ENCODE measurements at regions not wholly inside any gene's neighbourhood (a gene's known extent, or its start where the extent isn't known, plus 50 kb on each side); places are given as distances from the start of the nearest gene placed in this dataset.

DNA sequence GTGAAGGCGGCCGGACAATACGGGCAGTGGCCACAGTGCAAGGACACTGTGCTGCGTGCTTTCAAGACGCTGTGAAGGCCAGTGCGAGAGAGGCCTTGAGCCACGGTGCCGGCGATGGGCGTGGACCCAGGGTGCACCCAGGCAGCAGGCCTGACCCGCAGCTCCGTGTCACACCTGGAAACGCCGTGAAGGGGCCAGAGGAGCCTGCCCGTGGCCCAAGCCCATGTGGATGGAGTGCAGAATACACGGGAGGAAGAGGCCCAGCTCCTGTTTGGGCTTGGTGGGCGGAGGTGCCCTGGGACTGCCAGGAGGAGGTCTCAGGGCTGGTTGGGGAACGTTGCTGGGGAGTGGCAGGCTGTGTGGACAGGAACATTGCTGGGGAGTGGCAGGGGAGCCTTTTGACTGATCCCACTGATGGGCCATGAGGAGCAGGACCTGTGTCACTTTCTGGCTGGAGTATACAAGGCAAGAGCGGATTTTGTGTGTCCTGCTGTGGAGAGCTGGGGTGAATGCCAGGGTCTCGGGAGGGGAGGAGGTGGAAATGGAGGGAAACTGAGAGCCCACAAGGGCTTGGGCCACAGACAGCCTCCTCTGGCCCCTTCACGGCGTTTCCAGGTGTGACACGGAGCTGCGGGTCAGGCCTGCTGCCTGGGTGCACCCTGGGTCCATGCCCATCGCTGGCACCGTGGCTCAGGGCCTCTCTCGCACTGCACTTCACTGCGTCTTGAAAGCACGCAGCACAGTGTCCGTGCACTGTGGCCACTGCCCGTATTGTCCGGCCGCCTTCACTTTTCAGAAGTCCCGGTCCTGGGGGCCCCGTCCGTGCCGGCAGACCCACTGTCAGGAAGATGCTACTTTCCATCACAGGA is 925.4 kb downstream of the BRD1 start:
- no peak for DNase-seq (ENCODE audit: low spot score)

DNA sequence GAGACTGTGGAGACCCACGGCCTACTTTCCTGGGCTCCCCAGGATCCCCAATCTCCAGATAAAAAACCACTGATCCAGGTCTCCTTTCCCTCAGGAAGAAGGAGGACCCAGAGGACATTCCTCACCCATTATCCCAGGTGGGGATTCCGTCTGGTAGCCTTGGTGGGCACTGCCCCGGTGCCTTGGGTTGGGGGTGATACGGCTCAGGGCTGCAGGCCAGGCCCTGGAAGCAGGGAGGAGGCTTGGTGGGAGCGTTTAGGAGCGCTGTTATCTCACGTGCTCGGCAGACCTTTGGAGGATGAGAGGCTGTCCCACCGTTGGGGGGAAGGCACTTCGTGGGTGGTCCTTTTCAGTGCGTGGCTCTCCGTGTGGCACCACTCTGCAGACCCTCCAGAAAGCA is 926.3 kb downstream of the BRD1 start:
- no peak for DNase-seq (ENCODE audit: low spot score)

DNA sequence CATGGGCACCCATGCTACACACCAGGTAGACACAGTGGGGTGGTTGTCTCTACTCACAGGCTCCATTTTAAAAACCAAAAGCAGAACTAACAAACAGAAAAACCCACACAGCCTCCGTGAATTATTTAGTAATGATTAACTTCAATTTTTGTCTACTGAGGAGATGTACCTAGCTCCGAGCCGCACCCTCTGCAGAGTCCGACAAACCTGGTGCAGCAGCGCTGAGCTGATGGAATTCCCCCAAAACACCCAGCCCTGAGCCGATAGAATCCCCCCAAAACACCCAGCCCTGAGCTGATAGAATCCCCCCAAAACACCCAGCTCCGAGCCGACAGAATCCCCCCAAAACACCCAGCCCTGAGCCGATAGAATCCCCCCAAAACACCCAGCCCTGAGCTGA is 927.0 kb downstream of the BRD1 start:
- no peak for DNase-seq (ENCODE audit: low spot score)

DNA sequence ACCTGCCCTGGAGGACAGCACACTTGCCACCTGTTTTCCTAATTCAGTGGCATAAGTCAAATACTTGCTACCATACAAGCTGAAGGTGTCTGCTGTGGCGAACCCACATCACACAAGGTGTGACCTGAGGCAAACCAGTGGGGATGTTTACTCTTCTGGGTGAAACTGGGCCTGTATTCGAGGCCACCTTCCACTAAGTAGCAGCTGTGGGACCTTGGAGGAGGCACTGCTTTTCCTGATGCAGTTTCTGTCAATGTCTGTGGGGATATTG is 927.4 kb downstream of the BRD1 start:
- DNase-seq (ENCODE audit: low spot score): no peak

DNA sequence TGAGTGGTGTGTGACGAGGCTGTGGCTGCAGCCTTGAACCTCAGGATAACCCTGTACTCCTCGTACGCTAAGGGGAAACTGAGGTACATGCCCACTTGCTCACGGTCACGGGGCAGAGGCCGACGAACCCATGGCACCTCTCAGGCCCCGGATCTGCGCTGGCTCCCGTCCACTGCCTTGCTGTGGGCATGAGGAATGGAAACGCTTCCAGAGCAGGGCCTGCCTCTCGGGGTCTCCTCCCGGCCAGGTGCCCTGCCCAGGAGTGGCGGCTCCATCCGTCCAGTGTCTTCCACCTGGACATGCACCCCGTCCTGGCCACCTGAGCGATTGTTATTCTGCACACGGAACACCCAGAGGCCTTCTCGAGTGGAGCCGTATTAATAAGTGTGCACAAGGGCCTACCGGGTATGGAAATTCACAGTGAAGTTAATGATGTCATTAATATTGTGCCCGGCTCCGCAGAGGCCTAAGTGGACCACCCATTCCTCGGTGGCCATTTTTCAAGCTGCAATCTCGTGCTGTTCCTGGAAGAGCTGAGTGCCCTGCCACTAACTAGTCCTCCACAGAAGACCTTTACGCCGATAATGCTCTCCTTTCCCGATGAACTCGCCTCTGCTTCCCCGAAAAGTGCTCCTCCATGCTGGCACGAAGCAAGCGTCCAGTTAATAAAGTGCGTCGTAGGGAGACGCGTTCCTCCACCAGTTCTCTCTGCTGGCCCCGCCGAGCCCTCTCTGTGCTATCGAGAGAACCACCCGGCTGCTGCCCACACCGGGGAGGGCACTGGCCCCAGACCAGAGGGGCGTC is 927.9 kb downstream of the BRD1 start:
- DNase-seq (ENCODE audit: low spot score): no peak

DNA sequence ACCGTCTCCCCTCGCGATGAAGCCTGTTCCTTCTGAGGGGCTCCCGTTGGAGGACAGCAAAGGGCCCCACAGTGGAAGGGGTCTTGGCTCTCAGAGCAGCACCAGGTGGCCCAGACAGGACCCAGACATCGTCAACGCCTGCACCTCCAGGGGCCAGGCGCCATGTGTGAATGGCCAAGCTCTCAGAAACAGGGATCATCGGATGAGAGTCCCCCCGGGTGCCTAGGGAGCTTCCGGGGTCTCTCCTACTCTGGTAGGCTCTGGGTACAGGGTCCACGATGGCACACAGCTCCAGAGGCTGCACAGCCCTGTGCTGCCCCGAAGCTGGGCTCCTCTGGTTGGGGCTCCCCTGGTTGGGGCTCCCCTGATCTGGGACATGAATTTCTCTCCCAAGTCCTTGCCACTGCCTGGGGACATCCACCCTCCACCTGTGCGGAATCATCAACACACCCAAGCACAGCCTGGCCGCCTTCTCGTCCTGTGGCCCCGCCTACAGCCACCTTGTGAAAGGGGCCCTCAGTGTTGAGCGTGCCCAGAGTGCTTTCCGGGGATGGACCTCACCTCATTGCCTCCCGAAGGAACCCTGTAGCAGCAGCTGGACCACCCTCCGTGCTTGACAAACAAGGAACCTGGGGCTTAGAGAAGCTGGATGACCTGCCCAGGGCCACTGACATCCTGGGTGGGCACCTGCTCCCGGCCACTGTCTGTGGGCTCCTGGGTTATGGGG is 929.0 kb downstream of the BRD1 start:
- no peak for DNase-seq (ENCODE audit: low spot score)

DNA sequence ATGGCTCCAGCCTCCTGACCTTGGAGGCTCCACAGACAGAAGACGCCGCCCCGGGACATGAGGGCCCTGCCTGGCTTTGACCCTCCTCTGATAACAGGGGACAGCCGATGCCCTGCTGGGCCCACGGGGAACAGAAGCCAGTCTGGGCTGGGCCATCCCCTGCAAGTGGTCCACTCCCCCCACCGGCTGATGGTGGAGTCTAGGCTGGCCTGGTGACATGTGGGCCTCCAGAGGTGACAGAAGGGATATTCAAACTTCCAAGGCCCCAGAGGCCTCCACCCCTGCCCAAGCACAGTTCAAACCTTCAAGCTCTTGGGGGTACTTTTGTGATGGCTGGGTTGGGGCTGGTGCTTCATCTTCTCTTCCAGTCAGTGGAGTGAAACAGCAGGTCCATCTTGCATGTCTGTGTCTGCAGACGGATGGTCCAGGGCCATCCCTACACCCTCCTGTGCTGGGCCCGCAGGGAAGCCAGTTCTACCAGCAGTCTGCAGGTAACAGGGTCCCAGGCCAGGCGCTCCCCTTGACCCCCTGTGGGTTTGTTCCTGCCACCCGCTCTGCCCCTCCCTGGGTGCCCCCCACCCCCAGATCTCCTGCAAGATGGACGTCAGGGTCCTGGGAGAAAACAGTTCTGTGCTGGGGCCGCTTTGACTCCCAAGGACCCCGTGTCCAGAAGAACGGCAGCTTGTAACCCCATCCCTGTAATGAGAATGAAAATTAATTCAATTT is 929.9 kb downstream of the BRD1 start:
- no peak for DNase-seq (ENCODE audit: low spot score)

DNA sequence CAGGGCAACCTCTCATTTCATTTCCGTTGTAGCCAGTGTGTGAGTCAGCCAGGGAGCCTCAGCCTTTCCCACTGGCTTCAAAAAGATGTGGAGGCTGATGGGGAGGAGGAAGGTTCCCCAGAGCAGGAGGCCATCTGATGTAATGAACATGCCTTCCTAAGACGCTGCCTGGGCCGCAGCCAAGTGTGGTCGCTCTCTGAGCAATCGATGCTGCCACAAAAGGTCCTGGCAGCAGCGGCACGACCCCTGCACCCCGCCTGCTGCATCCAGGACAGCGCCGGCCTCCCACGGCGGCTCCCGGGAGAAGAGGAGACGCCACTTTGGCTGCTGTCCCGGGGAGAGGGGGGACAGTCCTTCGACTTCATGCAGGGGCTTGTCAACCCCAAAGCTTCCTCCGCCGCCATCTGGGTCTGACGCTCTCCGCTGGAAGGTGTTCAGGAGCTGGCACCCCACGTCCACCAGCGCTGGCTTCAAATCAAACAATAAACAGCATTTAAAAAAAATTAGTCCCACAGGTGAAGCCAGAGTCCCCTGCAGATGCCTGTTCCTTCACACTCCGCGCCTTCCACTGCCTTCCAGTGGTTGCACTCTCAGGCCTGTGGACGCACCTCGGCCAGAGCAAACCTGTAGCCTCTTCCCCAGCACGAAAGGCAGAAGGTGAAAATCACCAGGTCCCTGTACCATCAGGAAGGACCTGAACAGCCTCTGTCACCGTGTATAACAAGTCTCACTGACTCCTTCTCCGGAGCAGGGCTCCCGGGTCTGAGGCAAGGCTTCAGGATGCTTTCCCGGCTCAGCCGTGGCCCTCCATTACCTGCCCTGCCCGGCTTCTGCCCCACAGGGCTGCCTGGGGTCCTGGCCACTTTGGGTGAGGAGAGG is 930.7 kb downstream of the BRD1 start:
- DNase-seq (ENCODE audit: low spot score): no peak

DNA sequence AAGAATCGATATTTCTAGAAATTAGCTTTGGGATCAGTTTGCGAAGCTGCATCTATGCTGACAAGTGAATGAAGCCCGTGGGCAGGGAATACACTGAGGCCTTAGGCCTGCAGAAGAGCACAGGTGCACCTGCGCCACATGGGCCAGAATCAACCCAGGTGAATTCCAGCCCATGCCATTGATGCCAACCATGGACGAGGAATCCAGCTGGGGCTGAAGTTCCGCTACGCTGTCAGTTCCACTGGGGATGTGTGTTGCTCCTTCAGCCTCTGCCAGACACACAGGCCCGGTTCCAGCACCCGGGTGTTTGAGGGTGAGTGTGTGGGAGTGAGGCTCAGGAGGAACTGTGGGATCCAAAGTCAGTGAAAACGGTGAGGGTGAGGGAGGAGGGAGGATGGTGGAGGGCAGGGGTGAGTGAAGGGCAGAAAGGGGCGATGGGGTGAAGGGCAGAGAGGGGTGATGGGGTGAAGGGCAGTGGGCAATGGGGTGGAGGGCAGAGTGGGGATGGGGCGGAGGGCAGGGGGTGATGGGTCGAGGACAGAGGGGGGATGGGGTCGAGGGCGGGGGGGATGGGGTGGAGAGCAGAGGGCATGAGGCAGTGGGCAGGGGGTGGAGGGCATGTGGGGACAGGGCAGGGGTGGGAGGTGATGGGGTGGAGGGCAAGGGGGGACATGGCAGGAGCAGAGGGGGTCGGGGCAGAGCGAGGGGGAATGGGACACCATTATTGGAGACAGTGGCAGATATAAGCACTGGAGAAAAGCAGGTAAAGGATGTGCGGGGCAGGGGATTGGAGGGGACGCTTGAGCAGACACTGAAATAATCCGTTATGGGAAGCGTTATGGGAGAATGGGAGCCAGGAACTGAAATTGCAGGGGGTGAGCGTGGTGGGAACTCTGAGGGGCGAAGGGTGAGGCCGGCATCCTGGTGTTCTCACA is 931.6 kb downstream of the BRD1 start:
- DNase-seq (ENCODE audit: low spot score): no peak

DNA sequence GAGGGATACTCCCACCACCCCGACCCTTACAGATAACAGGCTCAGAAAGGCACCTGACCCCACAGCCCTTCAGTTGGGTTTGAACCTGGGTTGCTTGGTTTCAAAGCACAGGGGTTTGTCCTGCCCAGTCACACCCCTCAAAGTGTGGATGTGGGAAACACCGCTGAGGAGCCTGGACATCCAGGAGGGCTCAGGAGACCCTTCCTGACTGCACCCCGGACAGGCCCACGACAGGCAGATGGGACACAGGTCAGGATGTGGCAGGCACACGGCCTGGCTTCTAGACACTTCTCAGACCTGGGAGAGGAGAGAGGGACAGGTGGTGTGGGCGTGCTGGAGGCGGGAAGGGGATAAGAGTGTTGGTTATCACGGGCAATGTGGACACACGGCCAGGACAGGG is 932.3 kb downstream of the BRD1 start:
- no peak for DNase-seq (ENCODE audit: low spot score)

DNA sequence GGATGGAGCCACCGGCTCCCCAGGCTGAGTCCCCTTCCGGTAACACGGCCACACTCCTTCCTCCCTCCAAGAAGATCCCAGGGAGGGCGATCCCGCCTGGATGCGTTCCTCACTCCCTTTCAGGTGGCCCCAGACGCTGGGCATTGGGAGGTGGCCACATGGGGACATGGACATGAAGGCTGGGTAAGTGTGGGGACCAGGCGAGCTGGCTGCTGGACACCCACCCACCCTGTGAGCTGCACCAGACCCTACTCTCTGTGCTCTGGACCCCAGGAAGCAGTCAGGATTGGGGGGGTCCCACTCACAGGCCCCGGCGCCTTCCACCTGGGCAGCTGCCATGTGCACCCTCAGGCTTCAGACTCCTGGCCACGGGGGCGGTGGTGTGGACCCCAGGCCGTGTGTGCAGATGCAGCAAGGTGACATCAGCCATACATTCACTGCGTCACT is 932.8 kb downstream of the BRD1 start:
- DNase-seq (ENCODE audit: low spot score): no peak

DNA sequence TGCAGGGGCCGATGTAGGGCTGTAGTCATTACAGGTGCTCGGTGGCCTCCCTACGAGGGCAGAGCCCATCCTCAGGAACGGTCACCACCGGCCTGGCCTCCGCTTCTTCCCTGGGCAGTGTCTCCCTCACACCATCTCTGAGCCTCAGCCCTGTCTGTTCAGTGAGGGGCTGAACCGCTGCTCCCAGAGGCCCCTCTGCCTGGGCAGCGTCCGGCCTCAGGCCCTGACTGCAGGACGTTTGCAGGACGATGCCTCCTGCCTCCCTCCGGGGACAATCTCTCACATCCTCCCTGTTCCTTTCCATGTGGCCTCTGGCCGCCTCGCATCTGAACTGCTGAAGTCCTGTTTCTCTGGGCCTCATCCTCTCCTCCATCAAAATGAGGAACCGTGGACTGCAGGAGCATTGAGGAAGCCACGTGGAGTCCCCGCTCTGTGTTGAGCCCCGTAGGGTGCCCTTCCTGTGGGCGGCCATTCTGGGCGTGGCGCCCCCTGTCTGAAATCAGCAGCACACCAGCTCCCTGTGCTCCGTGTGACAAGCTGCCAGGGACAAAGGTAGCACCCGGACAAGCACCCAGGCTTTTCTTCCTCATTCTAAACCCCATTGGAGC is 933.5 kb downstream of the BRD1 start:
- no peak for DNase-seq (ENCODE audit: low spot score)

DNA sequence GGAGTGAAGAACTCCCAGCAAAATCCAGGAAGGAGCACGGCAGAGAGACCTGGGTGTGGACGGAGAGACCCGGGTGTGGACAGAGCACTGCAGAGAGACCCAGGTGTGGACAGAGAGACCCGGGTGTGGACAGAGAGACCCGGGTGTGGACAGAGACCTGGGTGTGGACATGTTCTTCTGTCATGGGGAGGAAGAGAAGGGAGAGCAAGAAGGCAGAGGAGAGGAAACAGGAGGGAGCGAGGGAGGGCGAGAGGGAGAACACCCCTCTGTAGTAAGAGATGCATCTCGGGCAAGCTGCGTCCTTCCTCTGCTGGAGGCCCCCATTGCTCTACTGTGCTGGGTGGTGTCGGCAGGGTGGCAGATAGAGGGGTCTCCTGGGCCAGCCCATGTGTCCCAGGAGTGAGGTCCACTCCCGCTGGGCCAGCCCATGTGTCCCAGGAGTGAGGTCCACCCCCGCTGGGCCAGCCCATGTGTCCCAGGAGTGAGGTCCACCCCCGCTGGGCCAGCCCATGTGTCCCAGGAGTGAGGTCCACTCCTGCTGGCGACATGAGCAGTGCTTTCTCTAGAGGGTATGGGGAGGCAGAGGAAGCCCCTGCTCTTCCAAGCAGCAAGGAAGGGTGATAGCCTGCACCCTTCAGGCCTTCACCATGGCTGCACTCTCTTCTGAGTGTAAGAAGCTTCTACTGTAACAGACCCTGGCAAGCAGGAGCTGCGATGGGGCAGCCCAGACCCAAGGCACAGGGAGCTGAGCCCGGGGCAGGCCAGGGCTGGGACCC is 934.2 kb downstream of the BRD1 start:
- no peak for DNase-seq (ENCODE audit: low spot score)

DNA sequence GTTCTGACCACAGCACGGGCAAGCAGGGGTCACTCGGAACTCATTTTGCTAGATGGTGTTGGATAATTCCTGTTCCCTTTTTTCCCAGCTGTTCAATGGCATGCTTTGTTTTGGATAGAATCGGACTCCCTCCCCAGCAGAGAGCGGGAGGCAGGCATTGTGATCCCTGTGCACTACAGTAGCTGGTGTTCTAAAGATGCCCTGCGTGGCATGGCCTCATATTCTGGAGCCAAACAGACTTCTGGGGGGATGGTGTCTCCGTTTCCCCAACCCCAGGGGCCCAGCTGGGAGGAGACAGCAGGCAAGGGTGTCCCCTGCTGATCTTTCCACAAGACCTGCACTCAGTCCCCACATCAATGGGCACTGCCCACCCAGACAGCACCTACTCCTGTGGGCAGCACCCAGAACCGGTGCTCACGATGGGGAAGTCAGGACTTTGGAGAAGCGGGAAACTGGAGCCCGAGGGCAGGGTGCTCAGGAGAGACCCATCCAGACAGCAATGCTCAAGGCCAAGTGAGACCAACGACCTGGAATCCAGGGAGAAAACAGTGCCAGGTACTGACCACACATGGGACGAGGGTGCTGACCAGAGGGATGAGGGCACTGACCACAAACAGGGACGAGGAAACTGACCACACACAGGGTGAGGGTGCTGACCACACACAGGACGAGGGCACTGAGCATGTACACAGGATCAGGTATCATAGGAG is 934.9 kb downstream of the BRD1 start:
- no peak for DNase-seq (ENCODE audit: low spot score)

DNA sequence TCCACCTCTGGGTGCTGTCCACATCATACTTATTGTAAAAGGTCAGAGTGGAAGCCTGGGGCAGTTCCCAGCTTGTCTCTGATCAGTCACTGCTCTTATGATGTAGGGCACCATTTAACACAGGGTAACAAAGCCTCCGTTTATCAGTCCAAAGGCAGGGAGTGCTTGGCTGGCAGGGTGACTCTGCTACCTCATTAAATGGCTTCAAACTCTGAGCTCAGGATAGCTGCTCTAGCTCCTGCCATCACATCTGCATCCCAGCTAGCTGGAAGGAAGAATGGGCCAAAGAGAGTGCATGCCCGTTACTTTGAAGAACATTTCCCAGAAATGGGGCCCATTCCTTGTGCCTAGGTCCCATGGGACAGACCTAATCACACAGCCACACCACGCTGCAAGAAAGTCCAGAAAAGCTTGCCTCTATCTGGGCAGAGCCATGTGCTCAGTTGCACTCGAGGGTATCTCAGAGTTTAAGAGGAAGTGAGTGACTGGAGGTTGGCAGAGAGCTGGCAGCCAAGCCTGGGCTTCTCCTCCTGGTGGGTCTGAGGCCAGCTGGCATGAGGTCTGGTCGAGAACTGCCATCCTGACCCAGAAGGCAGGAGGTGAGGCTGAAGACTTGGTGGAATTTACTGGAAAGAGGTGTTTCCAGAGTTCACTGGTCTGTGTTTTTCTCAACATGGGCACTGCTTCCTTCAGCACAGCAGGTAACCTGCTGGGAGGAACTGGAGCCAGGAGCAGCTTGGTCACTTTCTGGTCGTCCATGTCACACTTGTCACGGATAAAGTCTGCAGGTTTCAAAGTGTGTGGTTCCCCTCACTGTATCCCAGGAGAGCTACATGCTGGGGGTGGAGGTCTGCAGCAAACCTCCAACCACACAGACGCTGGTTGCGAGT is 935.7 kb downstream of the BRD1 start:
- DNase-seq (ENCODE audit: low spot score): no peak

DNA sequence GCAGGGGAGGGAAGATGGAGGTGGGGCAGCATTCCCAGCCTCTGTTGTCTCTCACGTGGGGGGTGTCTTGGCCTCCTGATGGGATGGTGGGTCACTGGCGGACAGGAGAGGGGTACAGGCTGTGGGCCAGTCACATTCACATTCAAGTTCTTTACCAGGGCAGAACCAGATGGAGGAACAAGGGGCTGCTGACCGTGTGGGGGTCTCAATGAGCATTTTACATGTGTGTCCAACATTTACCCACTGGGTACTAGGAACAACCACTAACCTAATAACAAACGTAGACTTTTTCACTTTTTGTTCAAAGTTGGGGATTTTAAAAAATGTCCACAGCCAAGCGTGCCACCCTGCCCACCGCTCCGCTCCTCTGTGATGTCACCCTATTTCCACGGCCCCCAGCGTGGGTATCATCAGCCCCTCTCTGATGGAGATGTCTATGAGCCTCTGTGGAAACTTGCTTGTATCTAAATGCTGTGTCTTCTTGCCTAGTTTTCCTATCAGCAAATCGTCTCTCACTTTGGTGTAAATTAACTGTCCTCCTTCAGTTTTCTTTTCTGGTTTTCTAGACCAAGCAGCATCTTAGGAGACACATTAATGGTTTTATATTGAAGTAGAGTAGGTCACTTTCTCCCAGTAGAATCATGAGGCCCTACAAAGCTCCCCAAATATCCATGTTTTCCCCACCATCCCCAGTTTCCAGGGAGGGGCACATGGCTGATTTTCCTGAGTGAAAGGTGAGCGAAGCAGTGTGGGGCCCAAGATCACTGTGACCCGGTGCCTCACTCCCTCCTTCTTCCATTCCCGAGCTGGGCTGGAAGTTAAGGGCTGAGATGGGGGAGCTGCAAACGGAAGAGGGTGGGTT is 936.7 kb downstream of the BRD1 start:
- DNase-seq (ENCODE audit: low spot score): no peak

Data from umbilical cord (tissue), 1 donor.